ENCODE measurements at regions not wholly inside any gene's neighbourhood (a gene's known extent, or its start where the extent isn't known, plus 50 kb on each side); places are given as distances from the start of the nearest gene placed in this dataset.
"Not testable (repeated sequence)": the region's sequence is repeated elsewhere in the genome, so short reads cannot be mapped to it uniquely, and the experiment has no call there.

DNA sequence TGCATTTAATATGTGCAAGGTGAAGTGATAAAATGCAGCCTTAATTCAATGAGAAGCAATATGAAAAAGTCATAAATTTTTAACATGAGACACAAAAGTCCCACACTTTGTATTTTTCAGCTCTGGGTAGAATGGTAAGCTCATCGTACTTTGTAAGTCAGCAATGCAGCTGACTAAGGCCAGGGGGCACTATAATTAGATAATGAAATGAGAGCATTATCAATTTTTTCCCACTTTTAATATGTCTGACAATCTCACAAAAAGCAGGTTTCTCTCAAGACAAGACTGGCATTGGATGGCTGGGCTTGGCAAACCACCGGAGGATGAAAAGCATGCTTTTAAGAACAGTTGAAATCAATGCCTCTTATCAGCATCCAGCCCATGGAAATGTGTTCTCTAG, 162.8 kb downstream of the FAM174A start:
- no peak for DNase-seq

DNA sequence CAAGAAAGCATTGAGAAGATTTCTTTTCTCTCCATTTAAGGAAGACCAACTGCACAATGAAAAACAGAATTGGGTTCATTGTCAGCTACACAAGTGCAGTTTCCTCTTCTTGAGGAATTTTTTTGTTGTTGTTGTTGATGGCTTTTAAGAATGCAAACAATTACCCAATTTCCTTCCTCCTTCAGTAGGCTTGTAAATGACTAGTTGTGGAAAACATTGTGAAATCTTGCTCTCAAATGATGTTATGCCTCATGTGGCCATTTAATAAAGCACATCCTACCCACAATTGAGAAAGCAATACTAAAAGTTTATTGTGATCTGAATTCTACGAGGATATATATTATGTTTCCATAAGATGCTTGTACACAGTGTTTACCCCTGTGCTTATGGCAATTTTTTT, 171.6 kb downstream of the FAM174A start:
- no peak for DNase-seq

DNA sequence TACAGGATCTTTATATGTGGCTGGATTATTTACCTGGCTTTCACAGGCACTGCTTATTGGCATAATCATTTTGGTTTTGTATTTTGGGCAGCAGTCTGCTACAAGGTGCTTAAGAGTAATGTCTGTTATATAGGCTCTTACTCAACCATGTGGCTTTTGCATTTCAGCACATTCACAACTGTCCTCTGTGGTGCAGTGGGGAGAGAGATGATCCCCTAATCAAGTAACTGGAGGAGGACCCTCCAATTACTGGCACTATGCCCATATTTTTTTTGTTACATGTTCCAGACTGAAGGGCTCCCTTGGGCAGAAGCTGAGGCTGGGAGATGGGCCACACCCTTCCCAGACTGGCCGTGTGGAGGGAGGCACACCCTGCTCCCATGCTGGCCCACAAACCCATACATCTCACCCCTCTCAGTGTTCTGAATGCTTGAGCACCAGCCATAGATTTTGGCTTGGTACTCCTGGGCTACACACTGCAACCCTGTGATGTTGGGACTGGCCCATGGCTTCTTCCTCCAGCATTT, 173.5 kb downstream of the FAM174A start:
- DNase-seq, result no peak

DNA sequence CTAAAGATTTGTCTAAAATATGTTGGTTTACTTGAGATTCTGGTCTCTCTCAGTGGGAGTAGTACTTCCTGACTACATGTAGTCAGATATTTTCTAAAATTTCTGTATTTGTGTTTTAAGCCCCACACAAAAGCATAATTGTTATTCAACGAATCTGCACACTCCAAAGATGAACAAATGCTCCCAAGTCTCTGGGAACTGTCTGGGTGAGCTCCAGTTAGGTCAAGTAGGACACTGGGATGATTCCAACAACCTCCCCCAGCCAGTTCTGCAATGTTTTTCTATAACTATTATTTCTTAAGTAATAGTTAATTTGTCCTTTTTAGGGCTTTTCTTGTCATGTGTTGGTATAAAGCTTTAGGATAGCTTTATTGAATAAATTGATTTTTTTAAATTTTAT, 174.6 kb downstream of the FAM174A start:
- no peak for DNase-seq

DNA sequence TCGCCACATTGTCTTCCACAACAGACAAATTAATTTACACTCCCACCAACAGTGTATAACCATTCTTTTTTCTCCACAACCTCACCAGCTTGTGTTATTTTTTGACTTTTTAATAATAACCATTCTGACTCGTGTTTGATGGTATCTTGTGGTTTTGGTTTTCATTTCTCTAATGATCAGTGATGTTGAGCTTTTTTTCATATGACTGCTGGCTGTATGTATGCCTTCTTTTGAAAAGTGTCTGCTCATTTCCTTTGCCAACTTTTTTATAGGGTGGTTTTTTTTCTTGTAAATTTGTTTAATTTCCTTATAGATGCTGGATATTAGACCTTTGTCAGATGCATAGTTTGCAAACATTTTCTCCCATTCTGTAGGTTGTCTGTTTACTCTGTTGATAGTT, 179.6 kb downstream of the FAM174A start:
- not testable (repeated sequence) for DNase-seq

DNA sequence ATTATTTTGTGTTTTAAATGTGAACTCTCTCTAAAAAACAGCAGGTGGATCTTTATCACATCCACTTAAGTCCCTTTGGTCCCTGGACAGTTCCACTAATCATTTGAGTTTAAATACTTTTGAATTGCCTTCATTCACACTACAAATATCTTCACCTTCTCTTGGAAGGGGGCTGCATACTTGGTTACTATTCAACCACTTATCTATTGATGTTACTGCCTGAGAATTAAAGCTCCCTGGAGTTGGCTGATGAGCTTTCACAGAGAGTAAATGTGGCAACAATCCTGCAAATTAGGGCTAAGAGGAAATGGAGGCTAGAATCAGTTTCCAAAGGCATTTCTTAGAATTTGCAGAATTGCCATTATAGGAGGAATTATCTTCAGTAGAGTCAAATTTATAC, 180.4 kb downstream of the ST8SIA4 start:
- no peak for DNase-seq

DNA sequence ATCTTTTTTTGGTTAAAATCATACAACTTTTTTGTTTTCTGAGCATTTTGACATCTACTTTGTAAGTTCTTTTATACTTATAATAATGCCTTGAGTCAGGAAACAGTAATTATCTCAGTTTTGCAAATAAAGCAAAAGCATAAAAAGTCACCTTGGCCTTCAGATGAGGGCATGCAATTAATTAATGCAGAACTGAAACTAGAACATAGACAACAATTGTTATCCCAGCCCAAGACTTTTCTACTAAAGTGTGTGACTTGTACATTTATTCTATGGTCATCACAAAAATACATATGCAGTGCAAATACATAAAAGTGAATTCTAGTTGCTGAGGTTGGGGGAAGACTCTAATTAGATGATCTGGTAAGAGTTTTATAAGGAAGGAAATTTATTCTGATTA, 179.9 kb downstream of the ST8SIA4 start:
- no peak for DNase-seq

DNA sequence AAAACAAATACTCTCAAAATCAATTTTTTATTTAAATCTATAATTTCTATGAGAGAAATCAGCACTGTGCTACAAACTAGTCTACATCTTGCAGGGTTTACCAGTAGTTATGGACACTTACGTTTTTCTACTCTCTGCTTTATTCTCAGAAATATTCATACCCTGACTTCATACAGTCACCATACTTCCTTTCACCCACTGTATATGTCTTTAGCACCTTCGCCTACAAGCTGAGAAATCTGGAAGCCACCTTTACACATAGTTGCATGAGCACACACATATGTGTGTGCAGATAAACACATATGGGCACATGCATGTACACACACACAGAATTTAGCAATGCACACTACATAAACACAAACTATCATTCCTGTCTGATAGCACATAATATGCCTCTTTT, 177.0 kb downstream of the ST8SIA4 start:
- no peak for DNase-seq

DNA sequence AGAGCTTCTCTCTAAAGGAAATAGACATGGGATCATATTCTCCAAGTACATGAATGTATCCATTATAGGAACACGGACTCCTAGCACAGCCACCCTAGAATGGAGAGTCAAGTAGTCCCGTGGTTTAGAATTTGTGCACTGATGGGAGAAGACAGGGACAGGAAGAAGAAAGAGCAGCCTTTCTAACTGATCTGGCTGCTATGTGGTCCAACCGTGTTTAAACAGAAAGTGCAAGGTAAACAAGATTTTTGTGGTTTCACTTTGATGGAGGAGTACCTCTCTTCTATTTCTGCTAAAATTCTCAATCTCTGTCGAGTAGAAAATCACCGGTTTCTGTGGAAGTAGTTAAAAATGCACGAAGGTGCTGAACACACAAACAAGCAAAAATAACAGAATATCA, 171.3 kb downstream of the ST8SIA4 start:
- DNase-seq, result peak; percentile 54

DNA sequence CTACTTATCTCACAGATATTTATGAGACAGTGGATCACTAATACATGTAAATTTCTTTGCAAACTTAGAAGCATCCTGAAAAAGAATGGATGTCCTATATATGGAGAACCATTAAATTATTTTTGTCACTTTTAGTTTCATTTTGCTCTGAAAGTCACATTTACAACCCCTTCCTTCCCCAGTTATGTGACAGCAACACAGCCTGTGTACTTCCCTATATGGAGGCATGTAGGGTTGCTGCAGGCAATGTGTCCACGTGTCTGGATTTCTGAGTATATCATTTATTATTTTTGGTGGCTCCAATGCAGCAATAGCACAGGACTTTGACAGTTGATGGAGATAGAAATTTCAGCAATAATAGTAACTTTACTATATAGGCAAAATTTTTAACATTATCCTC, 156.4 kb downstream of the ST8SIA4 start:
- DNase-seq, result no peak

DNA sequence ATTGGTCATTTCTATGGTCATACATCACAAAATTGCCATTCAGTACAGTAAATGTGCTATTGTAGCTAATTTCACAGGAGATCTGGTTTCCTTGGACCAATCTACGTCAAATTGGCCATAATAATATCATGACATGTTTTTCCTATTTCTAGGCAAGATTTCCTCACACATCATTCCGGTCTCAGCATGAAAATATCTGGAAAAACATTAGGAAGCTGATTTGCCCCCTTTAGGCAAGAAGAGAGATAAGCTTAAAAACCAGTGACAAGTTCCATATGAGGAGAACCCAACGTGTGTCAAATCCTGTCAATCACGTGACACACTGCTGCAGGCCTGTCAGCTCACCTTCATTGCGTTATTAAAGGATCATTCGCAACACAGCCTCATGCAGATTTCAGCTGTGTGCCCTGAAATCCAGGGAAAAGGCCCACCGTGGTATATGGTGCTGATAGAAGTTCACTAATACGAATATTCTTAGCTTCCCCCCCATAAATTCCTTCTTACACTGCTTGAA, 153.3 kb downstream of the ST8SIA4 start:
- no peak for DNase-seq

DNA sequence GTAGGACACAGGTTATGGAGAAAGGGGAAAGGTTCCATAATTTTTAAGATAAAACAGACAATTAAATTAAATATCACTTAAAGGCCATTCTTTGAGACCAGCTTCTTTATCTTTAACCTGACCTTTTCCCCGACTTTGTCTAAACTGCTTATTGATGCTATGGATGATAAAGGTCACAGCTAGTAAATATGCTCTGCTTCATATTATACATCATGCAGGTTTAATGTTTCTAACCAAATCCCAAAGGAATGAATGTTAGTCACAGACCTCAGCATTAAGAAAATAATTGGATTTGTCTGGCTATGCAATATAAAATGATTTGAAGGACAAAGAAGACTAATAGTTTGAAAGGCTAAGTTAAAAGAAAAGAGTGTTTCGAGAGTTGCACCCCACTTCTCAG, 147.6 kb downstream of the ST8SIA4 start:
- no peak for DNase-seq

Data from SHP77 treated with DMSO at 0.1 percent for 48 hours (cell line).